ENCODE measurements at regions not wholly inside any gene's neighbourhood (a gene's known extent, or its start where the extent isn't known, plus 50 kb on each side); places are given as distances from the start of the nearest gene placed in this dataset.

GRCh38 chr2:211128287-211128686 lies 571.9 kb downstream of the CPS1 start:
- Mint-ChIP-seq H3K9me3 (no peaks in the 10 kb centered on the region), H3K36me3 (ENCODE audit: low read depth) (no peaks in the 10 kb centered on the region), H3K27ac (no peak overlapping the region), H3K4me1 (peaks cover 4% of the 10 kb centered on the region), H3K4me3 (no peak overlapping the region), H3K27me3 (ENCODE audit: low read depth) (no peaks in the 10 kb centered on the region)
- no peak for TF ChIP-seq CTCF (IDR thresholded peaks at IDR 0.05; ENCODE audit: unreplicated experiment in 3 of 3)

DNA sequence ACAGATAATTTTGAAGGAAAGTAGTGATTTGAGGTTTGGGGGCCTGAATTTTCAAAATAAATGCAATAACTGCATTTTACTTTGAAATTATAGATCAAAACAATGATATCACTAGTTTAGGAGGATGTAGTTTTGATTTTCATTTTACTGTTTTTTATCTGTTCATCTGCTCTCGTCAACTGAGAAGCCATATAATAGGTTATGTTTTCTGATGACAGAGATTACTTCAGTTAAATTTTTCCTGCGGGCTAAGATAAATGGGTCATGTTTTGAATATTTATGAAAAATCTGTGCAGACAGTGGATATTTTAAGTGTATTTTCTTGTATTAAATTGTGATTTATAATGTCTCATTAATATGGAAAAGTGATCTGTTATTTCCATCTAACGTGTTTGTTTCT lies 573.4 kb downstream of the CPS1 start:
- H3K36me3 Mint-ChIP-seq (ENCODE audit: low read depth), result no peaks in the 10 kb centered on the region
- H3K4me1 Mint-ChIP-seq, result peaks cover 4% of the 10 kb centered on the region
- H3K27ac Mint-ChIP-seq, result no peak overlapping the region
- H3K27me3 Mint-ChIP-seq (ENCODE audit: low read depth), result no peaks in the 10 kb centered on the region
- no peak overlapping the region for H3K4me3 Mint-ChIP-seq
- no peak for TF ChIP-seq CTCF (IDR thresholded peaks at IDR 0.05; ENCODE audit: unreplicated experiment in 3 of 3)
- H3K9me3 Mint-ChIP-seq, result no peaks in the 10 kb centered on the region

- H3K27me3 Mint-ChIP-seq (ENCODE audit: low read depth), result no peaks in the 10 kb centered on the region
- peaks cover 4% of the 10 kb centered on the region for H3K4me1 Mint-ChIP-seq
- TF ChIP-seq CTCF (IDR thresholded peaks at IDR 0.05; ENCODE audit: unreplicated experiment in 3 of 3), result no peak
- no peaks in the 10 kb centered on the region for H3K36me3 Mint-ChIP-seq (ENCODE audit: low read depth)
- H3K9me3 Mint-ChIP-seq, result peaks cover 10% of the 10 kb centered on the region
- no peak overlapping the region for H3K27ac Mint-ChIP-seq
- H3K4me3 Mint-ChIP-seq, result no peak overlapping the region
These were observed 575.6 kb downstream of the CPS1 start for GRCh38 chr2:211132046-211132445.

DNA sequence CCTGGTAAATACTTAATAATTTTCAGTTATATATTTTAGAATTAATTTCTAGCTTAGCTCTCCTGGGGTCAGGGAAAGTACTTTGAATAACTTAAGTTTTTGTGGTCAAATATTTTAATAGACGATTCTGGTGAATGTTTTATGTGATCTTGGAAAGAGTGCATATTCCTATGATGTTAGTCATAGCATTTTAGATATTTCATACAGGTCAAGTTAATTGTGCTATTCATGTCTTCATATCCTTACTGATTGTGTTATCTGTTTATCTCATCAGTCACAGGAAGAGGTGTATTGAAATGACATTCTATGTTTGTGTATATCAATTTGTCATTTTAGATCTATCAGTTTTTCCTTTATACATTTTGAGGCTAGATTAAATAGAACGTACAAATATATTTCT lies 576.2 kb downstream of the CPS1 start:
- H3K9me3 Mint-ChIP-seq, result peaks cover 10% of the 10 kb centered on the region
- no peak overlapping the region for H3K27ac Mint-ChIP-seq
- peaks cover under 1% of the 10 kb centered on the region for H3K4me1 Mint-ChIP-seq
- no peak overlapping the region for H3K4me3 Mint-ChIP-seq
- no peaks in the 10 kb centered on the region for H3K36me3 Mint-ChIP-seq (ENCODE audit: low read depth)
- no peaks in the 10 kb centered on the region for H3K27me3 Mint-ChIP-seq (ENCODE audit: low read depth)
- no peak for TF ChIP-seq CTCF (IDR thresholded peaks at IDR 0.05; ENCODE audit: unreplicated experiment in 3 of 3)

DNA sequence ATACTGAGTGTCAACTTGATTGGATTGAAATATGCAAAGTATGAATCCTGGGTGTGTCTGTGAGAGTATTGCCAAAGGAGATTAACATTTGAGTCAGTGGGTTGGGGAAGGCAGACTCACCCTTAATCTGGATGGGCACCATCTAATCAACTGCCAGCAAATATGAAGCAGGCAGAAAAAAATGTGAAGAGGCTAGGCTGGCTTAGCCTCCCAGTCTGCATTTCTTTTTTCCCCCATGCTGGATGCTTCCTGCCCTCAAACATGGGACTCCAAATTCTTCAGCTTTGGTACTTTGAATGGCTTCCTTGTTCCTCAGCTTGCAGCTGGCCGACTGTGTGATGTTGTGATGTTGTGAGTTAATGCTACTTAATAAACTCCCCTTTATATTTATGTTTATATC lies 577.4 kb downstream of the CPS1 start:
- no peak overlapping the region for H3K4me3 Mint-ChIP-seq
- no peak overlapping the region for H3K27ac Mint-ChIP-seq
- no peaks in the 10 kb centered on the region for H3K36me3 Mint-ChIP-seq (ENCODE audit: low read depth)
- peaks cover 10% of the 10 kb centered on the region for H3K9me3 Mint-ChIP-seq
- H3K4me1 Mint-ChIP-seq, result no peaks in the 10 kb centered on the region
- no peaks in the 10 kb centered on the region for H3K27me3 Mint-ChIP-seq (ENCODE audit: low read depth)
- TF ChIP-seq CTCF (IDR thresholded peaks at IDR 0.05; ENCODE audit: unreplicated experiment in 3 of 3), result no peak

- TF ChIP-seq CTCF (IDR thresholded peaks at IDR 0.05; ENCODE audit: unreplicated experiment in 3 of 3), result no peak
- H3K4me3 Mint-ChIP-seq, result no peak overlapping the region
- H3K36me3 Mint-ChIP-seq (ENCODE audit: low read depth), result no peaks in the 10 kb centered on the region
- H3K4me1 Mint-ChIP-seq, result no peaks in the 10 kb centered on the region
- no peaks in the 10 kb centered on the region for H3K27me3 Mint-ChIP-seq (ENCODE audit: low read depth)
- no peak overlapping the region for H3K27ac Mint-ChIP-seq
- peaks cover 13% of the 10 kb centered on the region for H3K9me3 Mint-ChIP-seq
These were observed 582.2 kb downstream of the CPS1 start for GRCh38 chr2:211138551-211138950.
